HT-29 (cell line): ENCODE measurements at regions not wholly inside any gene's neighbourhood (a gene's known extent, or its start where the extent isn't known, plus 50 kb on each side); places are given as distances from the start of the nearest gene placed in this dataset.
A peak's percentile ranks its signal among the peaks of the same experiment; 100 is the strongest.

Experiments
- DNase-seq: peaks from one replicate; pipeline ENCODE4 v3.0.0-alpha.2; 2015; ENCODE audit warnings: low spot score

DNA sequence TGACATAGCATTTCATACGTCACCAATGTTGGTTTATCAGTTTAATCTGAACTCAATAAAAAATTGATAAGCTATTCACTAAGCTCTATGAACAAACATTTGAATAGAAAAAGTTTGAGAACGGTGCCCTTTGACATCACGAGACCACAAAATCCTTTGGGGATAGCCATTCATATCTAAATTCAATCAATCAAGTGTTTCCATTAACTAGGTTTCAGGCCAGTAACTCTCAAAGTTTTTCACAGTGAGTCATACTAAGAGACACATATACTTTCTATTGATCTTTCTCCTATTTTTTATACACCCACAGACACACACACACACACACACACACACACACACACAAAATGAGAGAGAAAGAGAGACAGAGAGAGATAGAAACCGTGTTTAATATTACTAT lies 235.4 kb upstream of the SNX7 start:
- no peak for DNase-seq

DNA sequence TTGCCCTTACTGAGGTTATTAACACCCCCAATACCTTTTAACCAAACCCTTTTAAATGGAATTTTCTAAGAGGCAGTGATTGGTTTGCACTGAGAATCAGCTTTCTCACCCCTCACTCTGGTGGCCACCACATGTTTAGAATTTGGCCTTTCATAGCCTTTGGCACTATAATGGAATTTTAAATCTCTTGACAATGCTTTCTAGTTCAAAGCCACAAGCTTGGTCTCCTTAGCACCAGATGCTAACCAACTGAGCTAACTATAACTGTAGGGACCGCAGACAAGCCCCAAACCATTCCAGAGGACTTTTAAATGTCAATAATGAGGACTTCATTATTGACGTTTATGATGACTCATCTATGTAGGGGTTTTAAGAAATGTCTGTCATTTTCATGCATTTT lies 238.7 kb upstream of the SNX7 start:
- DNase-seq: no peak

DNA sequence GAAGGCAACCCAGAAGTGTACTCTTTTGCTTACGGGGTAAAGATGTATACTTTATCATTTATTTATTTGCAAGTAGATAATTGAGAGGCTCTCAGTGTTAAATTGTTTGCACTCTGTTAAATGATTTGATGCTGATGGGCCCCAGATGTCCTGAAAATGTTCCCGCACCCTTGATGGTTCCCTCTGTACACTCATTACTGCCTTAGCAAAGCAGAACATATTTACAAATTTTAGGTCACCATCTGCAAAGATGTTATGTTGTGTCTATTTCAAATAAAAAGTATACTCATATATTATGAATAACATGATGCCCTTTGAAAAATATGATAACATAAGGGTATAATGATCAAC lies 240.5 kb upstream of the SNX7 start:
- no peak for DNase-seq

DNA sequence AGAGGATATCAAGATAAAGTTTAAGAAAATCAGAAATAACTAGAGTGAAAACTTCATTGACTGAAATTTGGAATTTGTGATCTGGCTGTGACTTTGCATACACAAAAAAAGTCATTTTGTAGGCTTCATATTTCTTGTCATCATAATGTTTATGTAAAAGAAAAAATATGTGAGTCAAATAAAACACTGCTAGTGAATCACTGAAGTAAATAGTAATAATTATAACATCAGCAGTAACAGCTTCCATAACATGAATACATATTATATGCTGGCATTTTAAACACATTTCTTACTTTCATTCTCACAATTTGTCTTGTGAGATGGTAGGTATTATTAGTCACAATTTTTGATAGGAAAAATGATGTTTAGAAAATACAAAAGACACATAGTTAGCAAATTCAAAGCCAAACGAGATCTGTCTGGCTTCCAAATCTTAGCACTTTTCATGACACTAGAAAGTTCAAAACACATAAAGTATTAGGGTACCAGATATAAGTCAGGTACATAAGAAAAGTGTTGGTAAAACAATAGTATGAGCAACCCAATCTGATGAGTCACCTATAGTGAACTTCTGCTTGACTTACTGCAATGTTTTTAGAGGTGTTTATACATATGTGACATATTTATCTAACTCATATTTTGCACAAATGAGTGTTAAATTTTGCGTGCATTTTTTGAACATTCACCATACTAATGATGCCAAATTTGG lies 241.0 kb upstream of the SNX7 start:
- DNase-seq: no peak

DNA sequence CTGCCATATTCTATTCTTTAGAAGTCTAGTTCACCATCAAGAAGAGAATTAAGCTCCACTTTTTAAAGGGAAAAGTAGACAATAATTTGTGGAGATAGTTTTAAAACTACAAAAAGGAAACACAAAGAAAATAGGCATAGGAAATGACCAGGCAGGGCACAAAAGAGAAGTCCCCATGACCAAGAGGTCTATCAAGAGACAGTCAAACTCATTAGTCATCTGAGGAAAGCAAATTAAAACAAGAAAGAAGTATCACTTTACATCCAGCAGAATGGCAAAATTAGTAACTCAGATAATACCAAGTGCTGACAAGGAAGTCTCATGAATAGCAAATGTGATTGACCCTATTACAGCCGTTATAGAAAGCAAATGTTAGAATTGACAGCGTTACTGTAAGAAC lies 243.7 kb upstream of the SNX7 start:
- no peak for DNase-seq

DNA sequence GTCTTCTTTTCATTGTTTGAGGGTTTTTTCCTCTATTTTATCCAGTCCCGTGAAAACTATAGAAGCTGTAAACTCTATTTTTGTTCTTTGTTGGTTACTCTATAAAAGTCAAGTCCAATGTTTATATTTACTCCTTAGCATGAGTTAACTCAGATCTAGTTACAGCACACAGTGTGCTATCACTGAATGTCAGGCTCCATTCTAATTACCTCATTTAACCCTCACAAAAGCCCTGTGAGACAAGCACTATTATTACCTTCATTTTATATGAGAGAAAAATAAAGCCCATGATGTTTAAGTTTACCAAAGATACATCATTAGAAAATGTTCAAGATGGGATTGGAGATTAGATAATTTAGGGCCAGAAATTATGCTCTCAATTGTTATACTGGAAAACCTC lies 251.4 kb upstream of the SNX7 start:
- DNase-seq: no peak

DNA sequence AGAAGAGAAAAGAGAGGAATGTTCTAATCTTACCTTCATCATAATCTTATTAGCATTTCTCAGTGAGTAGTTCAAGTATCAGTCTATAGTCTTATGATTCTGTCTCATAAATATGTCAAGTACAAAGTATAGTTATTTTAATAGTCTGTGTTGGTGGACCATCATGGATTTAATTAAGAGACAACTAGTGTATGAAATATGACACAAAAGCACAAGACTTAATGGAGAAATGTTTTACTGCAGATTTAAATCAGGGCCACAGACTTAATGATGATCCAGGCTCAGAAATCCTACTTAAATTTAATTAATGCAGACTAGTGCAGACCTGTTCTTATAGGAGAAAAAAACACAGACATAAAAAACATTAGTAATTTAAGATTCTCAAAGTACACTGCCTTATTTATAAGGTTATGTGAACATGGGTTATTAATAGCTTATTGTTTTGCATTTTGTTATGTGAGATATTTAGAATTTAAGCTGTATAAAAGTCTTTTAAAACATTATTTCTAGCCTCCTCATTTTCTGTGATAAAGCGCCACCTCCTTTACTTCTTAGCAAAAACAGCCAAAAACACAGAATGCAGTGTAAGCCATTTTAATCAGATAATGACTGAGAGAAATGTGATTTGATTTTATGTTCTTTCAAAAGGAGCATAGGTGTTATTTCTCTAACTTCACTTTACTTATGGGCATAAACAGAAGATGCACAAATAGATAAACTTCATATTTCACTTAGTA lies 255.0 kb upstream of the SNX7 start:
- DNase-seq: no peak

DNA sequence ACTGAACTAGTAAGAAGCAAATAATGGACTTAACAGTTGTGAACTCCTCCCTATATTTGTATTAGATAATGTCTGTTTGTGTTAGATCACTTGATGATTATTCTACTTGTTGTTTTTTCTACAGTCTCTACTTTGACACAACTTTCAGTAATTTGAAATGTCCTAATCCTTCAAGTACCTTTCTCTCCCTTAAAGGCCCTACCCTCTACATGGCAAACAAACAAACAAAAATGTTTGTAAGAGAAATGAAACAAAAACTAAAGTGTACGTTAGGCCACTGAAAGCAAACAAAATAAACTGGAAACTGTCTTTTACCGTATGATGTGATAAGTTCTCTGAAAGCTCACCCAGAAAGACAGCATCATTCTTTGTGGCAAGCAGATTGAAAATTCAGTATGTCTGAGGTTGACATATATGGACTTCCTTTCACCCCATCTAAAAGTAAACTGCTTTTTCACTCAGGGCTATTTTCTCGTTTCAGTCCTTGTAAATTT lies 255.9 kb upstream of the SNX7 start:
- DNase-seq: peak; percentile 25

DNA sequence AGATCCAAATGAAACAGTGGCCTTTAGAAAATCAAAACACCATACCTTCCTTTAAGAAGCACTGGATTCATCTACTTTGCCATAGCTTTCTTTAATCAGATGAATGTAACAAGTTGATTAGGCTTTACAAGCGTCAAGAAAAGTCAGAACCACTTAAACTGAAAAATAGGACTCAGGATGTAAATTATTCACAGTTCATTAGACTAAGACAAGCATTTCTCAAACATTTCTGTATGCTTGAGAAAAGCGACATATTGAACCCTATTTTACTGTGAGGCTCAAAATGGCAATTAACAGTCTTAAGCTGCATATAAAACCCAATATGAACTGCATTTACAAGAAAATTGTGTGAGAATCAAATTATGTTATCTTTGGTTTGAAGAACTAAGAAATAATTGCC lies 256.7 kb upstream of the SNX7 start:
- DNase-seq: no peak

DNA sequence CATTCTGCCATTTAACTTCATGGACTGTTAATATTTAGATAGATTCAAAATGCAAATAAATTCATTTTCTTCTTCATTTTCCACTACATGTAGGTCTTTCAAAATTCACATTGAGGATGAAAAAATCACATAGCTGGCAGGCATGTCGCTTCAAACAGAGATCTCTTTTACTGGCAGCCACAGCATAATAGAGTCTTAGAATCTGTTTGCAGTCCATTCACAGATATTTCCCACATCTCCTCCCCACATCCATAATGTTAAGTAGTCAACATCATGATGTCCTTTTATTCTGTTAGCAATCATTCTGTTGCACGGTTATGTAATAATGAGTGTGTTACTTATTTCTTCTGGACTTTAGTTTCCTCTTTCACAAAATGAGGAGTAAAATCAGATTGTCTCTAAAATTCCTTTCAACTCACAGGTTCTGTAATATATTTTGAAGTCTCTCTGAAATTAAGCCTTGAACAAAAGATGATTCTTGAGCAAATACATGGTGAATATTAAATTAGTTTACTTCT lies 257.5 kb upstream of the SNX7 start:
- no peak for DNase-seq

DNA sequence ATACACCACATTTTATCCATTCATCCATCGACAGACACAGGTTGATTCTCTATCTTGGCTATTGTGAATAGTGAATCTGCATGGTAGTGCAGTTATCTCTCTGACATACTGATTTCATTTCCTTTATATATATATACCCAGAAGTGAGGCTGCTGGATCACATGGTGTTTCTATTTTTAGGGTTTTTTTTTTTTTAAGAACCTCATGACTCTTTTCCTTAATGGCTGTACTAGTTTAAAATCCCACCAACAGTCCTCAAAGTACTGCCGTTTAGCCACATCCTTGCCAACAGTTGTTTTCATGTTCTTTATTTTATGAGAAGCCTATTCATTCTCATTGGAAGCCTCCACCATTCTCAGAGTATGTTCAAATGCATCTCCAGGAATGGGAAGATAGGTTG lies 258.7 kb upstream of the SNX7 start:
- DNase-seq: no peak

DNA sequence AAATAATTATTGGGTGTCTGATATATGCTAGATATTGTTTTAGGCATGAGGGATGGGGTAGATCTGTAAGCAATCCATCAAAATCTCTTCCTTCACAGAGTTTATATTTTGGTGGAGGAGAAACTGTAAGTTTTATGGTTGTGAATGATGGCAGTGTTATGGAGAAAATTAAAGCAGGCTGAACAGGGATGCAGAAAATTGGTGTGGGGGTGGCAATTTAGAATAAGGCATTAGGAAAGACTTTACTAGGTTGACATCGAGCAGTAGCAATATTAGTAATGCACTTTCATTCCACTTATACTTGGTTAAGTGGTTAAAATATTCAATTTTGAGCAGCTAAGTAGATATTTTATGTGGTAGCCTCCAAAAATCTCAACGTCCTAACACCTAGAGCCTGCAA lies 261.1 kb upstream of the SNX7 start:
- DNase-seq: no peak

DNA sequence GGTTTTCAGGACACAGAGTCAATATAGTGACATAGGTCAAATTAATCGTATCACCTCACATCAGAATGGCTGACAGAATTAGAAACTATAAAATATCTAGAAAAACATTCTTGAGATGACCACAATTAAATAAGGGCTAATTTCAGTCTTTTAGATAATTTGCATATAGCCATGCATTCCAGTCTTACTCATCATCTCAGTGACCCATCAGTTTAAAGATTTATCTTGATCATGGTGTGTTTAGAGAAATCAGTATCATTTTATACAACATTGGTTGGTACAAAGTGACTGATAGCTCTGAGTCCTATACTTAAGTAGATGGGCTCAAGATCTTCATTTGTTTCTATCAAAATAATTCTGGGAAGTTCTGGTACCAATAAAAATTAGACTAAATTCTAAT lies 262.3 kb upstream of the SNX7 start:
- DNase-seq: no peak

DNA sequence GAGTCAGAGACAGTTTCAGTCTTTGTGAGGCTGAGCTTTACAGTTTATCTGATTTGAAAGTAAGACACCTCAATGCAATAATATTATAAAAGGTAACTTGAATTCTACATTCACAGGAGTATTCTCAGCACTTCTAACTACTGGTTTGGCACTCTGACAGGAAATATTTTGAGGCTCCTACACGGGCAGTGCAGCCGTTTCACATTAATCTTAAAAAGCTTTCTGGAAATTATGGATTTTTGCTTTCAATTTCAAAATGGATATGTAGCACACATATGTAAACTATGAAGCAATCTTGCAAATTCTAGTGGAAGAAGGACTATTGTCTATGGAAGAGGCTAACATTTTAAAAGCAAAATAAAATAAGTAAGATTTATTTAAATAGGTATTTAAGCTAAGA lies 262.9 kb upstream of the SNX7 start:
- DNase-seq: no peak

DNA sequence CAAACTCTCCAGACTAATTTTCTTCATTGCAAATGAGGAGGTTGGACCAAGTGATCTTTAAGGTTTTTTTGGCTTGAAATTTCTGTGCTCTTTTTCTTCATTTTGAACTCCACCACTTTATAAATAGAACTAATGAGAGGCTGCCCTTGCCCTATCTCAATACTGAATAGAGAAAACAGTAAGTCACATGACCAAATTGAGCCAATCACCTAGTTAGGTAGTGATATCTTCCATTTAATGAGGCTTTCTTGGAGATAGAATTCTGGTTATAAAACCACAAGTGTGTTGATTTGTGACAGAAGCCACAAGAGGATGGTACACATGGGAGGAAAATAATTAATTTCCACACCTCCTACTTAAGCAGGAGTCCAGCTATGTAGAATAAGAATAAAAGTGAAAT lies 263.4 kb upstream of the SNX7 start:
- DNase-seq: no peak

DNA sequence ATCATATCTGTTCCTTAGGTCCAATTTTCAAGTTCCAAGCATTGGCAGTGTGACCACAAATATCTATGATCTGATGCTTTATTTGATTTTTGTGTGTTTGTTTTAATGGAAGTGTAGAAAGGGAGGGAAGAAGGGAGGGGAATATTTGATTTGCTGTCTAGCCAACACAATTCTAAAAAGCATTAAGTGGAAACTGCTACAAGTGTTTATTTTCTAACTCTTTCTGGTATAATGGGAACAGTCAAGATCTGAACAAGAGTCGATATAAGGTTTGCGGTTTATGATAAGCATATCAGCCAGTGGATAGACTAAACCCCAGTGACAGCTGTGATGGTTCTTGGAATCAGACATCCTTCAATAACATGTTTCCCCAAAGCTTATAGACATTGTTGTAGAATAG lies 267.8 kb upstream of the SNX7 start:
- DNase-seq: no peak

DNA sequence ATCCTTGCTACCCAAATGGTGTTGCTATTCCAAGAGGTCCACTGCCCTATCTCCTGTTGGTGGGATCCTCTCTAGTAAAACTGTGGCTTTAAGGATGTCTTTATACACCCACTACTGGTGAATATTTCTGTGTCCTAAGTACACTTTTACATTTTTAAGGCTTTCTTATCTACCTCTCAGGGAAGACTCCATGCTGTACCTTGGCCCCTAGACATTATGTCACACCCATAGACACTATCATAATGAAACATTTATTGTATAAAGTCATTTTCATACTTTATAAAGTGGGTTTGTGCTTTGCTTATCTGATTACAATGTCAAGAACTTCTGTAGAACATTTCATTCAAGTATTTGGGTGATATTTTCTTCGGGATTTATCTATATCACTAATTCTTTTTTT lies 270.3 kb upstream of the SNX7 start:
- DNase-seq: no peak

DNA sequence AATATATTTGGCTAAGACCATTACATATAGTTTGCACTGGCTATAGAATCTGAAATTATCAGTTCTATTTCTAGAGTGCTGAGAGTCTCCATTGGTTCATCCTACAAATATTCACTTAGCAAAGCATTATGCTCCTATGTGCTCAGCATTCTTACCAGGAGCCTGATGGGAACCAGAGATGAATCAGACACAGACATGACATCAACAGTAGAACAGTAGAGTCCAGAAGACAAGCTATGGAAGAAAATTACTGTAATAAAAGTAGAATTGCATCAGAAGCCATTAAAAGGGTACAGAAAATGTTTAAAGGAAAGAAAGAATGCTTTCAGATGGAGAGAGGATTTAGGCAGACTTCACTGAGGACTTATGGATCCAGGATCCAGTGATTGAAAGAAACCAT lies 271.7 kb upstream of the SNX7 start:
- DNase-seq: no peak

DNA sequence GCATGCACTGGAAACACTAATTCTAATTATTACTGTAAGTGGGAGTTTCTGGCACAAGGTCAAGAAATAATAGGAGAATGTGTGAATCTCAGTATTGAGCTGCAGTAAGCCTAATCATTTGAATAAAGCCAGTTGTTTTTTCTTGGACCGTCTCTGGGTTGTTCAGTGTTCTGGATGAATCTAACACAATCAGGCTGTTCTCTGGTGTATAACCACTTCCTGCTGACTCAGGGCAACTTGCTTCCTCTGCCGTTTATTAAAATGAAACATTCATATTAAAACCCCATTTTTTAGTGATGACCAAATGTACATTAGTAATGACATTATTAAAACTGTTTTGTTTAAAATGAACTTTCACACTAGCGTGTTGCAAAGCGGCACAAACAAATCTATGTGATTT lies 273.1 kb upstream of the SNX7 start:
- DNase-seq: no peak

DNA sequence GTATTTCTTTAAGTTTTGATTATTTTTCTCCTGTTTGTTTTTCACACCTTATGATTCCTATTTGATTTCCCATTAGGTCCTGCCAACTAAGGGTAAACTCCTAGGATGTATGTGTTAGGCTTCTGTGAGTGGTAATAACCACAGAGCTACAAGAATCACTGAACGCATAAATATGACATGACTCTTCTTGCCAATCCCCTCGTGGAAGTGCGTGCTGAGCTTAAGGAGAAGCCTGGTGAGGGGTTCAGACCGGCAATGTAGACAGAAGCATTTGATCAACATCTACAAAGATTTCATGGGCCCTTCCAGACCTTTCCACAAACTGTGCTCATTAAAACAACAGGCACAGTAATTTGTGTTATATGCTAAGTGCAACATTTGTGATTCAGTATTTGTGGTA lies 273.8 kb upstream of the SNX7 start:
- DNase-seq: no peak

DNA sequence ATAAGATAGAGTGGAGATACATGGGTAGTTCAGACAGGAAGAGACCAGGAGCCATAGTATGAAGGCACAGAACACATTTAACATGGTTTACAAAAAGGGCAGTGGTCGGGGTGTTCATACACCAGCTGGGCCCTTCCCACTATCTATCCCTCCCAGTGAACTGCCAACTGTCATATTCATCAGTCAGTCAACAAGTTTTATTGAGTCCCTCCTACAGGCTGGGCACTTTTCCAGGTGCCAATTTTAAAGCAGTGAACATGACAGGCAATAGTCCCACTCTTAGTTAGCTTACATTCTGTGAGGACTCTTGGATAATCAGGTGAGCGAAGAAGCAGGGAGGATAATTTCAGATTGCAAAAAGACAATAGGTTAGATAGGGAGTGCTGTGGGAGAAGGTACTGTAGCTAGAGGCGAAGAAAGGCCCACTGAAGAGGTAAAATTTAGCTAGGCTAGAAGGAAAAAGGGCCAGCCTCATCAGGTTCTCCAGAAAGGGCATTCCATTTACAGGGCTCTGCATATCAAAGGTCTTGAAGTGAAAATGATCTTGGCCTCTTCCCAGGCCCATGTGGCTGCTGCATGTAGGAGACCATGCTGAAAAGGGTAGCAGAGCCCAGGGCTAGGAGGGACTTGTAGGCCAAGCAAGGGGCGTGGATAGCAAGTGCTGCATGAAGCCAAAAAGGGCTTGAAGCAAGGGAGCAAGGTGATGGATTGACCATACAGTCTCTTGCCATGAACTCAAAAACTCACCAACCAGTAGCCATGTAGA lies 274.7 kb upstream of the SNX7 start:
- no peak for DNase-seq

DNA sequence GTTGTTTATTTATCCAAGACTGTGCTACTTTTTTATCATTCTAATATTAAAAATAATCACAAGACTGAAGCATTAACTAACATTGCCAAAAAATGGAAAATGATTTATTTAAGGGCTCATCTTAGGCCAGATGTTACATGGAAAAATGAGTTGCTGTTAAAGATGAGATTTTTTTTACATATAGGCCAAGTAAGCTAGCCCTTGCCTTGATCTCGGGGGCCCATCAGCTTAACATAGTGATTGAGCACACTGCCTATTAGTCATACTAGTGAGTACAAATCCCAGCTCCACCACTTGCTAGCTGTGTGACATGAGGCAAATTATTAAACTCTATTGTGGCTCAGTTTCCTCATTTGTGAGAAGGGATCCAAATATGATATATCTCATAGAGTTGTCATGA lies 275.9 kb upstream of the SNX7 start:
- DNase-seq: no peak
